ENCODE measurements at regions not wholly inside any gene's neighbourhood (a gene's known extent, or its start where the extent isn't known, plus 50 kb on each side); places are given as distances from the start of the nearest gene placed in this dataset.

DNA sequence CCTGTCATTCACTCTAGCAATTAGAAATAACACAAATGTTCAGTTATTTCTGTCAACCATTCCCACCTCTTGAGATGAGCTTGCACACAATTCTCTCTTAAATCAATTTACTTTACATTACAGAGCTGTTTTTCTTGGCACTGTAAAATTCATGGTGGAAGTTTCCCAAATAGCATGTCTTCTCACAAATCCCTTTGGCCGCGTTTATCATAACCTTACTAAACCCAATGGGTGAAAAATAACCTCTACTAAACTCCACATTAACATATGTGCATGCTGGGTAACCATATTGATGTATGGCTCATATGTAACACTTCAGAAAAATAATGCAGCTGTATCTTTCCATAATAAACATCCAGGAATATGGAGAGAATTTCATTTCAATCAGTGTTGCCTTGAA lies 75.5 kb upstream of the SULT1C3 start:
- TF ChIP-seq CTCF (conservative IDR thresholded peaks at IDR 0.05 in 1 of 2, IDR thresholded peaks at IDR 0.05 in 1 of 2; ENCODE audit: low read depth in 1 of 2, low read length in 2 of 2) = no peak
- TF ChIP-seq EZH2 (IDR thresholded peaks at IDR 0.05; ENCODE audit: low read length, missing control alignments) = no peak
